GM19239 (cell line): ENCODE measurements at regions not wholly inside any gene's neighbourhood (a gene's known extent, or its start where the extent isn't known, plus 50 kb on each side); places are given as distances from the start of the nearest gene placed in this dataset.

Experiments
- DNase-seq: peaks from one replicate; pipeline ENCODE4 v3.0.0; 2011; ENCODE audit warnings: low spot score; ENCODE audit not compliant: insufficient read length
- FAIRE-seq: peaks from 2 replicates; lab custom pipeline; 2011; peaks lifted over from hg19 to GRCh38; lab: Jason Lieb, UNC

DNA sequence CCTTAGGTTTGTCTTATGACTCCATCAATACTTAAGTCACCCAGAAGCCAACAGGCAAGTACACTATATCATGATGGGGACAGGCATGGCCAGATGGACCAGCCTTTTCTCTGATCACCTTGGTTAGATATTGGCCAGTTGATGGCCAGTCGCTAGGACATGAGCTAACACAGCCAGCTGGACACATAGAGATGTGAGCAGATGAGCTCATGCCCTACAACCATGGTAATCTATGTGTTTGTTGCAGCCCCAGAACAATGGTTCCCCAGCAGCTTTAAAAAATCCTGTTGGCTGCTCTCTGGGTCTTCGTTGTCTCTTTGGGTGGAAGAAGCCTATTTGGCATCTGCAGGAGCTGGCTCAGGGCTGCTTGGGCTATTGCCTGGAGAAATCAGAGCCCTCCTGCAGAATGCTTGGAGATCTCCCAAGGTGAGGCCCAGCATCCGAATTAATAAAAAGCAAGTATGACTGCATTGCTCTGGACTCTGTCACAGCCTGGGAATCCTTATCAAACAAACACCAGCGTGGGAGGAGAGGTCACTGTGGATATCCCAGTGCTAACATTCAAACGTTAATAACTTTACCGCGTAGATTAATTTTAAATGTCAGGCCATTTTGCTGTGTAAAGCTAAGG, 62.3 kb upstream of the KLHL29 start:
- FAIRE-seq: no peak

DNA sequence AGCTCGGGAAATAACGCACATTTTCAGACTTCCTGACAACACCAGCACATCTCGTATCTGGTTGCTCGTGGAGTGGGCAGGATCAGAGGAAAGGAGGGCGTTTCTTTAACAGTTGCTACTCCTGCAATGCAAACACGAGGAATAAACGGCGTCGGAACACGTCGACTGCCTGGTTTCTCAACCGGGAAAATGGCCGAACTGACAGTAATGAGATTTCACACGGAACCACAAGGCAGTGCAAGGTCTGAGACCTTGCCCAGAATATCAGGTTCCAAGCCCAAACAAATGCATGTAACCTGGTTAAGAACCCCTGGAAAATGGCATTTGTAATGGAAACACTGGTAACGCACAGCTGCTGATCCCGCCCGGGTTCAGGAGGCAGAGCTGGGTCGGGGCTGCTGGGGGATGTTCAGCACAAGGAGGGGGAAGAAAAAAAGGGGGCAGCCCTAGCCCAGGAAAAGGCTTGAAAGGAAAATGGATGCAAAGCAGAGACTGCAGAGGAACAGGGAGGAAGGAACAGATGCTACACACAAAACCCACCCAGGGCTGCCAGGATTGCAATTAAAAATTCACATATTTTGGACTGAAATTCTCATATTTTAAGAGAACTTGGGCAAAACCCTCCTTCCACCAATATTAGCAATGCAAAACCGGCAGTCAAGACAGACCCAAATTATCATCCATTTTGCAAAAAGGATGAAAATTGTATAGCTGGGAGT, 61.6 kb upstream of the KLHL29 start:
- DNase-seq: no peak
- no peak for FAIRE-seq

More for the DNA sequence above, 62.3 kb upstream of the KLHL29 start:
- DNase-seq: no peak

DNA sequence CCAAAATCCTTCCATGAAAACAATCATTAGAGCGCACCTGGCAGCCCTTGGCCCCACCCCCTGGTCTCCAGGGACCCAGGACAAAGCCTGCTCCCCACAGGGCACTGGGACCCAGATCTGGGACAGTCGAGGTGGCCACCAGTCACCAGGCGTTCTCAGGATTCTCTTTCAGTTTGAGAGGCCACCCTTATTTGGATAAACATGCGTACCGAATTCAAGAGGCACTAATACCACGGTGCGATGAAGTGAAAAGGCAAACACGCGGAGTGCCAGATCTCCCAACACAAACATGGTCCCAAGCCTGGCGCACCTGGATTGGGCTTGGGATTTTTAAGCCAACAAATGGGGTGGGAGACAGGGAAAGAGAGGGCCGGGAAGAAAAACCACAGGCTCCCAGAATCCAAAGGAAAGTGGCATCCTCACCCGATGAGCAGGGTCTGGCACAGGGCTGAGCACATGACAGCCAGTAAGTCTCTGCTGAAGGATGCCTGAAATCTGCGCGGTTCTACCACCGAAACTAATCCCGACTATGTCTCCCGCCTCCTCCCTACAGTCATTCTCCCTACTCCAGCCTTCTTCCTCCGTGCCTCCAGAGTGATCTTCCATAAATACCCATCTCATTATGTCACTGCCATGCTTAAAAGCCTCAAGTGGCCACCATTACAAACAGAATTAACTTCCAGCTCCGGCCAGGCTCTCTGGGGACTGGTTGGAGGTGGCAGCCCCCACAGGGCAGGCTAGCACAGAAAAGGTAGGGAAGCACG, 60.9 kb upstream of the KLHL29 start:
- no peak for FAIRE-seq
- DNase-seq: no peak

DNA sequence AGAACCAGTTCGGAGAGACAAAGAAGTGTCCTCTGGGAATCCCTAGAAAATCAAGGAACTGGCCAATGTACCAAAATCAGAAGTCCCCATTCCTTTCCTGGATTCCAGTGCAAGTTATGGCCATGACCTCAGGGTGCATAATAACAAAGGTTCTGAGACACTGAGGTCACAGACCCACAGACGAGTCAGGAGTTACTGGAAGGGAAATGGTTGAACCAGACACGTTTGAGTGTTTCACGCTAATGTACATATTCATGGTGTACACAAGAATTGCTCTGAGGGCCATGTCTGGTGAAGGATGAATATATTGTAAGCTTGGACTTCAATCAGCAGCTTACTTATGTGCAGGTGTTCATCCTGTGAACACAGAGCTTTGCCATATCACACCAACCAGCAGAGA, 58.6 kb upstream of the KLHL29 start:
- no peak for DNase-seq
- FAIRE-seq: no peak

DNA sequence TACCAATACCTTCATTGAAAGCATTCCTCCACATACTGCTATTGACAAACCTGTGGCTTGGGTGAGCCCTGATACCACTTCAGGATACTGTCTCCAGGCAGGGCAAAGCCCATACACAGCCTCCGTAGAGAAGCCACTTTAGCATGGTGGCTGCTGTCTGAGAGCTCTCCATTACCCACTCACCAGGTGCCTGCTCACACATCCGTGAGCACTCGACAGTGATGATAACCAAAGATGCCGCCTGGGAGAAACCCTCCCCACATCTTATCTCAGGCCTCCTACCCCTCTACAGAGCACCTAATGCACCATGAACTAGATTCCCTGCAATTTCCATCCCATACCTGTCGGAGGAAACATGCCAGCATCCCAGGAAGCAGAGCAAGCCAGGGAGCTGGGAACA, 57.6 kb upstream of the KLHL29 start:
- no peak for FAIRE-seq
- no peak for DNase-seq

DNA sequence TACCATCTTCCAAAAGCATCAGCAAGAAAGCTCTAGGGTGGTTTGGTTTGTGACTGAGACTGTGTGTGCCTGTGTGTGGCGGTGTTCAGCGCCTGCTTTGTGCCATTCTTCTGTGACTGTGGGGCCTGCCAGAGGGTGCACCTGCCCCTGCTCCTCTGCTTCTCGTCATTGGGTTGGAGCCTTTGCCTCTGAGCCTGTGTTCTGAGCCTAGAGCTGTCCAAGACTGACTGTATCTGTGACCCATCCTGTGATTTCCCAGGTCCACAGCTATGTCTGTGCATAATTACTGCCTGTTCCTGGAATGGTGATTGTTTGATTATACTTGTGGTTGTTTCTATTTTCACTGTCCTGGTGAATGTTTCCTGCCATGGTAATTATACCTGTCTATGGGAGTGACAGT, 57.1 kb upstream of the KLHL29 start:
- DNase-seq: no peak
- no peak for FAIRE-seq

DNA sequence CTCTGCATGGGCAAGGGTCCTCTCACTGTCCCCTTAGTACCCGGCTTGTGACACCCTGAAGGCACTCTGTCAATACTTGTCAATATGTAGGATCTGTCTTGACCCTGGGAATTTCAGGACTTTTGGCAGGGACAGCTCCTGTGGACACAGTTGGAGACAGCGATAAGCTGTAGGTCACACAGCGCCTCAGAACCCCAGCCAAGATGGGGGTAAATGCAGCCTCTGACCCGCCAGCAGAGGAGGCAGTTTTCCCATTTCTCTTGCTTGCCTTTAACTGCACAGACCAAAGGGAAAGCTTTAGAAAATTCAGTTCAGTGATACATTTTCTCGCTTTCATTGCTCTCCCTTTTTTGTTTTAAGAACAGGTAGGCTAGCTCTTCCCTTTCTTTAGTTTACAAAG, 54.8 kb upstream of the KLHL29 start:
- DNase-seq: no peak
- no peak for FAIRE-seq
